GM18499 (cell line): ENCODE measurements at regions not wholly inside any gene's neighbourhood (a gene's known extent, or its start where the extent isn't known, plus 50 kb on each side); places are given as distances from the start of the nearest gene placed in this dataset.
A peak's percentile ranks its signal among the peaks of the same experiment; 100 is the strongest.
"Not testable (repeated sequence)": the region's sequence is repeated elsewhere in the genome, so short reads cannot be mapped to it uniquely, and the experiment has no call there.

Experiments
- ATAC-seq: cut with Tn5 transposase; IDR thresholded peaks from one replicate; pipeline ENCODE4 v1.9.1; 2021; ENCODE audit warnings: moderate number of reproducible peaks; ENCODE audit not compliant: insufficient read depth, unreplicated experiment

GRCh38 chr14:30349520-30349919 lies 209.4 kb upstream of the G2E3 start:
- no peak for ATAC-seq

GRCh38 chr14:30354439-30354838 lies 204.5 kb upstream of the G2E3 start:
- ATAC-seq: no peak

GRCh38 chr14:30355431-30355913 lies 203.5 kb upstream of the G2E3 start:
- ATAC-seq: peak; percentile 70

- no peak for ATAC-seq
Measured at GRCh38 chr14:30356438-30357202, 202.3 kb upstream of the G2E3 start.

- ATAC-seq: no peak
Measured at GRCh38 chr14:30357791-30358190, 201.2 kb upstream of the G2E3 start.

- no peak for ATAC-seq
Measured at GRCh38 chr14:30362369-30363218, 196.4 kb upstream of the G2E3 start.

- not testable (repeated sequence) for ATAC-seq
Measured at GRCh38 chr14:30363219-30363880, 195.6 kb upstream of the G2E3 start.

- no peak for ATAC-seq
Measured at GRCh38 chr14:30369502-30370180, 189.3 kb upstream of the G2E3 start.

- ATAC-seq: no peak
Measured at GRCh38 chr14:30373053-30373452, 185.9 kb upstream of the G2E3 start.

GRCh38 chr14:30373526-30373925 lies 185.4 kb upstream of the G2E3 start:
- no peak for ATAC-seq

- ATAC-seq: peak; percentile 96
Measured at GRCh38 chr14:30375296-30375892, 183.6 kb upstream of the G2E3 start.

GRCh38 chr14:30381861-30382480 lies 177.0 kb upstream of the G2E3 start:
- no peak for ATAC-seq

- ATAC-seq: no peak
Measured at GRCh38 chr14:30385925-30386324, 173.0 kb upstream of the G2E3 start.

GRCh38 chr14:30387871-30388270 lies 171.1 kb upstream of the G2E3 start:
- no peak for ATAC-seq

- ATAC-seq: no peak
Measured at GRCh38 chr14:30389134-30389876, 169.7 kb upstream of the G2E3 start.

GRCh38 chr14:30389877-30390385 lies 169.0 kb upstream of the G2E3 start:
- no peak for ATAC-seq

GRCh38 chr14:30395065-30395464 lies 163.9 kb upstream of the G2E3 start:
- no peak for ATAC-seq

GRCh38 chr14:30402846-30403245 lies 156.1 kb upstream of the G2E3 start:
- no peak for ATAC-seq

- no peak for ATAC-seq
Measured at GRCh38 chr14:30403791-30404190, 155.2 kb upstream of the G2E3 start.
